WI38 (cell line): ENCODE measurements at regions not wholly inside any gene's neighbourhood (a gene's known extent, or its start where the extent isn't known, plus 50 kb on each side); places are given as distances from the start of the nearest gene placed in this dataset.

Source experiments
- H3K4me3 ChIP-seq: 2 replicates; pipeline ENCODE4 v1.5.1; 2011; ENCODE audit warnings: low read depth, mild to moderate bottlenecking, control low read depth, low read length
- CTCF ChIP-seq: IDR thresholded peaks from 2 replicates; pipeline ENCODE4 v1.5.1; 2012; ENCODE audit warnings: low read depth, mild to moderate bottlenecking, control low read depth, low read length

GRCh38 chr12:92535961-92536360, 166.8 kb upstream of the PLEKHG7 start:
- H3K4me3 ChIP-seq = no peak overlapping the region
- no peak for TF ChIP-seq CTCF

- TF ChIP-seq CTCF = no peak
- no peak overlapping the region for H3K4me3 ChIP-seq
Measured at GRCh38 chr12:92533280-92533890, 169.4 kb upstream of the PLEKHG7 start.

GRCh38 chr12:92530706-92531105, 172.1 kb upstream of the PLEKHG7 start:
- no peak overlapping the region for H3K4me3 ChIP-seq
- TF ChIP-seq CTCF = no peak

- no peak for TF ChIP-seq CTCF
- H3K4me3 ChIP-seq = no peak overlapping the region
Measured at GRCh38 chr12:92529944-92530343, 172.8 kb upstream of the PLEKHG7 start.

GRCh38 chr12:92528586-92528985, 174.2 kb upstream of the PLEKHG7 start:
- TF ChIP-seq CTCF = no peak
- no peak overlapping the region for H3K4me3 ChIP-seq

GRCh38 chr12:92528097-92528496, 174.7 kb upstream of the PLEKHG7 start:
- no peak overlapping the region for H3K4me3 ChIP-seq
- no peak for TF ChIP-seq CTCF

GRCh38 chr12:92524489-92524888, 178.3 kb upstream of the PLEKHG7 start:
- H3K4me3 ChIP-seq = no peak overlapping the region
- TF ChIP-seq CTCF = no peak
